CD4-positive, alpha-beta T cell treated with Interleukin-12 subunit alpha and Interleukin-12 subunit beta, for 1 hour (primary cell): ENCODE measurements at regions not wholly inside any gene's neighbourhood (a gene's known extent, or its start where the extent isn't known, plus 50 kb on each side); places are given as distances from the start of the nearest gene placed in this dataset.

Experiments used
- DNase-seq: peaks from one replicate; pipeline ENCODE4 v3.0.0-alpha.2; 2020

GRCh38 chr1:199725002-199725565 is 302.4 kb upstream of the NR5A2 start:
- DNase-seq, result no peak

GRCh38 chr1:199727682-199728081 is 299.8 kb upstream of the NR5A2 start:
- no peak for DNase-seq

GRCh38 chr1:199728345-199728744 is 299.2 kb upstream of the NR5A2 start:
- DNase-seq, result no peak

- DNase-seq, result no peak
Observed at GRCh38 chr1:199733125-199733524, 294.4 kb upstream of the NR5A2 start.

- no peak for DNase-seq
Observed at GRCh38 chr1:199734186-199734585, 293.3 kb upstream of the NR5A2 start.

- no peak for DNase-seq
Observed at GRCh38 chr1:199735660-199736059, 291.9 kb upstream of the NR5A2 start.

- no peak for DNase-seq
Observed at GRCh38 chr1:199736646-199737045, 290.9 kb upstream of the NR5A2 start.

GRCh38 chr1:199741586-199741985 is 285.9 kb upstream of the NR5A2 start:
- DNase-seq, result no peak

- DNase-seq, result no peak
Observed at GRCh38 chr1:199742547-199742946, 285.0 kb upstream of the NR5A2 start.

GRCh38 chr1:199743227-199743626 is 284.3 kb upstream of the NR5A2 start:
- DNase-seq, result no peak

- no peak for DNase-seq
Observed at GRCh38 chr1:199746666-199747384, 280.7 kb upstream of the NR5A2 start.

GRCh38 chr1:199747984-199748383 is 279.5 kb upstream of the NR5A2 start:
- no peak for DNase-seq

GRCh38 chr1:199751506-199751905 is 276.0 kb upstream of the NR5A2 start:
- no peak for DNase-seq

GRCh38 chr1:199751962-199752687 is 275.4 kb upstream of the NR5A2 start:
- no peak for DNase-seq

GRCh38 chr1:199752688-199753027 is 274.9 kb upstream of the NR5A2 start:
- no peak for DNase-seq

- no peak for DNase-seq
Observed at GRCh38 chr1:199753513-199753912, 274.0 kb upstream of the NR5A2 start.

- DNase-seq, result no peak
Observed at GRCh38 chr1:199756066-199756465, 271.4 kb upstream of the NR5A2 start.

GRCh38 chr1:199758626-199759255 is 268.8 kb upstream of the NR5A2 start:
- no peak for DNase-seq

- no peak for DNase-seq
Observed at GRCh38 chr1:199759268-199759730, 268.2 kb upstream of the NR5A2 start.

GRCh38 chr1:199762572-199762971 is 264.9 kb upstream of the NR5A2 start:
- no peak for DNase-seq

- DNase-seq, result no peak
Observed at GRCh38 chr1:199766218-199766792, 261.2 kb upstream of the NR5A2 start.

- DNase-seq, result no peak
Observed at GRCh38 chr1:199767700-199768099, 259.8 kb upstream of the NR5A2 start.

GRCh38 chr1:199774433-199775089 is 252.9 kb upstream of the NR5A2 start:
- DNase-seq, result no peak
